ENCODE measurements at regions not wholly inside any gene's neighbourhood (a gene's known extent, or its start where the extent isn't known, plus 50 kb on each side); places are given as distances from the start of the nearest gene placed in this dataset.

DNA sequence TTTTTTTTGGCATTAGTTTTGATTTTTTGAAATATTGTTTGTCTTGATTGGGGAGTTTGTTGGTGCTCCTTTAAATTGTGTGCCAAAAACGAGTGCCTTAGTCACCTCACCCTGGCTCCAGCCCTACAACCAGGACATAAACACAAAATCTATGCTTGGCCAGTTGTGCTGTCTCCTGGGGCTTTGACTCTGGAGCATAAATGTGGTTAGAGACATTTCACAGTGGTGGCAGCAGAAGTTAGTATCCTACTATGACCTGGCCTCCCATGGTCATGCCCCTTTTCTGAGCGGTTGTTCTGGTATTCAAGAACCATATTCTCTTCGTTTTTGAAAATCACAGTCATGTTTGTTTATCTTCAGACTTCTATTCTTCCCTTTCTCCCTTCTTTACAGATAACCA lies 70.7 kb upstream of the PSMA6 start:
- H3K4me1 ChIP-seq = no peaks in the 10 kb centered on the region
- H3K27ac ChIP-seq = no peak overlapping the region
- DNase-seq = no peak
- TF ChIP-seq CTCF (IDR thresholded peaks at IDR 0.05) (no peak), POLR2A (IDR thresholded peaks at IDR 0.05) (no peak)
- H3K27me3 ChIP-seq = no peaks in the 10 kb centered on the region
- no peaks in the 10 kb centered on the region for H3K36me3 ChIP-seq
- H3K9me3 ChIP-seq = no peaks in the 10 kb centered on the region
- intact Hi-C loops (cut with DNase I; ENCODE audit: low total_unique reads) = no loop called here
- H3K4me3 ChIP-seq = no peak overlapping the region

- intact Hi-C loops (cut with DNase I; ENCODE audit: low total_unique reads) = no loop called here
- no peak for DNase-seq
- TF ChIP-seq CTCF (IDR thresholded peaks at IDR 0.05) (no peak), POLR2A (IDR thresholded peaks at IDR 0.05) (no peak)
- Histone ChIP-seq H3K36me3 (no peaks in the 10 kb centered on the region), H3K4me1 (no peaks in the 10 kb centered on the region), H3K27me3 (no peaks in the 10 kb centered on the region), H3K4me3 (no peak overlapping the region), H3K9me3 (no peaks in the 10 kb centered on the region), H3K27ac (no peak overlapping the region)
Measured at GRCh38 chr14:35222324-35222723, 69.9 kb upstream of the PSMA6 start.

DNA sequence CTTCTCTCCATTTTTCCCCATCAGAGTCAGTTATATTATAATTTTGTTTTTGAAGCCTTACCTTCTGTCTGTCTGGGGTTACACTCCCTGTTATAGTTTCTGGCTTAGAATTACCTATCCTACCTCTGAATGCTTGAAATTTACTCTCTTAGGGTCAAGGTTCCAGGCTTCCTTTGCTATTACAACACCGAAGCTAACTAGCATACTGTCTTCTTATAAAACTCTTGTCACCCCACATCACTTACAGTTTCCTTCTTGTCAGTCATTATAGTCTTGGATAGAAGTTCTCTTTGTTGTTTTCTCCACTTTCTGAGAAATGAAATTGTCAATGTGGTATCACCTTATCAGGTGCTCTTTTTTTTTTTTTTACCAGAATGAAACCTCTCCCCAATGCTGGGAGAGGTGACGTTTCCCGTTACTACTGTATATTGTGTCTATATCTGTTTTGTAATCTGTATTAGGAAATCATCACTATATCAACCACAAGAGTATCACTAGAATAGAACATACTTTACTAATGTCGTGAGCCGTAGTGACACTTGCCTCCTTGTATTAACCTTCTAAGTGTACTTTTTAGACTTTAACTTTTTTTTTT lies 69.2 kb upstream of the PSMA6 start:
- no peak overlapping the region for H3K4me3 ChIP-seq
- no peak overlapping the region for H3K27ac ChIP-seq
- no peak for DNase-seq
- no peaks in the 10 kb centered on the region for H3K27me3 ChIP-seq
- intact Hi-C loops (cut with DNase I; ENCODE audit: low total_unique reads) = no loop called here
- H3K4me1 ChIP-seq = no peaks in the 10 kb centered on the region
- TF ChIP-seq POLR2A (IDR thresholded peaks at IDR 0.05) (no peak), CTCF (IDR thresholded peaks at IDR 0.05) (no peak)
- H3K36me3 ChIP-seq = no peaks in the 10 kb centered on the region
- no peaks in the 10 kb centered on the region for H3K9me3 ChIP-seq

DNA sequence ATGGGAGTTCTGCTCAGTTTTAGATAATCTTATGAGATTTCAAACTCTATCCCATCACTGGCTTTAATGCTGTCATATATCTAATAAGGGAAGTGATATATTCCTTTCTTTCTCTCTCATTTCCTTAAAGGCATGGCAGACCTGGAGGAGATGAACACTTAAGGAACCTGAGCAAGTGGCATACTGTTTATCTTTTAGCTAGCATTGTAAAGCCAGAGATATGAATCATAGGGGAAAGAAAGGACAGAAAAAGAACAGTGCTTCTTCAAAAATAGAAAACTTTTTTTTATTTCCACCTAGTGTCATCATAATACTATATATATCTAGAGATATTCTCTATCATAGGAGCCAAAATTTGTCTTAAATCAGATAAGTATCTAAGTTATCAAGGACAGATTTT lies 68.3 kb upstream of the PSMA6 start:
- Histone ChIP-seq H3K4me1 (no peaks in the 10 kb centered on the region), H3K27ac (no peak overlapping the region)
- intact Hi-C loops (cut with DNase I; ENCODE audit: low total_unique reads) = no loop called here

DNA sequence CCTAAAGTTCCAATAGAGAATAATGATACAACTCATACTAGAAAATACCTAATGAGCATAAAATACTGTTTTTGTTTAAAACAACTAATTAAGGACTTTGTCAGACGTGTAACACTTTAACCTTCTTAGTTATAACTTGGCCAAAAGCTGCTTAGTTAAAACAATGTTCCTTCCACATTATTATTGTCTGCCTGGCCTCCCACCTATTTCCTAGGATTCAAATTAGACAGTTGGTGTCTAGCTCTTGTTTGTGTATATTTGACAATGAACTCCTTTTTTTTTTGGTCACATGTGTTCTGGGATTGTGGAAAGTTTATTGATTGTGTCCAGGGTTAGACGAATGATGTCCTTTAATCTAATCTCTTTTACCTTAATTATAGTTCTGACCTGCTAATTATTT lies 67.6 kb upstream of the PSMA6 start:
- intact Hi-C loops (cut with DNase I; ENCODE audit: low total_unique reads) = no loop called here
- DNase-seq = no peak
- H3K9me3 ChIP-seq = no peaks in the 10 kb centered on the region
- H3K27ac ChIP-seq = no peak overlapping the region
- H3K4me1 ChIP-seq = no peaks in the 10 kb centered on the region
- H3K36me3 ChIP-seq = no peaks in the 10 kb centered on the region
- TF ChIP-seq POLR2A (IDR thresholded peaks at IDR 0.05) (no peak), CTCF (IDR thresholded peaks at IDR 0.05) (no peak)
- H3K4me3 ChIP-seq = no peak overlapping the region
- H3K27me3 ChIP-seq = no peaks in the 10 kb centered on the region

More for the DNA sequence above, 68.3 kb upstream of the PSMA6 start:
- TF ChIP-seq CTCF (IDR thresholded peaks at IDR 0.05) (no peak), POLR2A (IDR thresholded peaks at IDR 0.05) (no peak)
- Histone ChIP-seq H3K9me3 (no peaks in the 10 kb centered on the region), H3K36me3 (no peaks in the 10 kb centered on the region), H3K4me3 (no peak overlapping the region), H3K27me3 (no peaks in the 10 kb centered on the region)
- no peak for DNase-seq

Measured in uterus (tissue), 3 donors.